NCI-H82 treated with DMSO at 0.1 percent for 48 hours (cell line): ENCODE measurements at regions not wholly inside any gene's neighbourhood (a gene's known extent, or its start where the extent isn't known, plus 50 kb on each side); places are given as distances from the start of the nearest gene placed in this dataset.
"Not testable (repeated sequence)": the region's sequence is repeated elsewhere in the genome, so short reads cannot be mapped to it uniquely, and the experiment has no call there.

Source experiments
- DNase-seq: peaks from one replicate; lab custom pipeline; 2025; ENCODE audit not compliant: unreplicated experiment; lab: John Stamatoyannopoulos, UW

- no peak for DNase-seq
Measured at GRCh38 chr20:7155794-7156193, 388.3 kb downstream of the BMP2 start.

- no peak for DNase-seq
Measured at GRCh38 chr20:7159903-7160302, 392.4 kb downstream of the BMP2 start.

GRCh38 chr20:7161690-7162089 is 394.2 kb downstream of the BMP2 start:
- no peak for DNase-seq

DNA sequence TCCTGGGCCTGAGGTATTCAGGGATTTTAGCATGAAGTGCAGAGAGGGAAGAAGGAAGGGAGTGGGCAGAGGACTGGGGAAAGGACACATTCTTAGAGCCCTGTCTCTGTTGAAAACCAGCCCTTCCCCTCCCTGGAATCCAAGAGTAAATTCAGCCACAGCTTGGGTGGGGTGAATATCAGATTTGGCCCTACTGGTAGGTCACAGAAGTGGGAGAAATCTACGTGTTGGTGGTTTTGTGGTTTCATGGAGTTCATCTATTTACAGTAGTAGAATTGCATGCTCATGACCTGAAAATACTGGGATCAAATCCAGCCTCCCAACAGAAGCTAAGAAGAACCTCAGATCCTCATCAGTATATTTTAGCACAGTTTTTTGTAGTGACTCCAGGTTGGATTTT is 404.4 kb downstream of the BMP2 start:
- no peak for DNase-seq

- DNase-seq, result no peak
Measured at GRCh38 chr20:7174554-7174953, 407.1 kb downstream of the BMP2 start.

DNA sequence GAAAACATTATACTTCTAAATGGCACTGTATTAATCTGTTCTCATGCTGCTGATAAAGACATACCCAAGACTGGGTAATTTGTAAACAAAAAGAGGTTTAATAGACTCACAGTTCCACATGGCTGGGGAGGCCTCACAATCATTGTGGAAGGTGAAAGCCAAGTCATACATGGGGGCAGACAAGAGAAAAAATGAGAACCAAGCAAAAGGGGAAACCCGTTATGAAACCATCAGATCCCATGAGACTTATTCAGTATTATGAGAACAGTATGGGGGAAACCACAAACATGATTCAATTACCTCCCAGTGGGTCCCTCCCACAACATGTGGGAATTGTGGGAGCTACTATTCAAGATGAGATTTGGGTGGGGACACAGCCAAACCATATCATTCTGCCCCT is 408.3 kb downstream of the BMP2 start:
- not testable (repeated sequence) for DNase-seq

DNA sequence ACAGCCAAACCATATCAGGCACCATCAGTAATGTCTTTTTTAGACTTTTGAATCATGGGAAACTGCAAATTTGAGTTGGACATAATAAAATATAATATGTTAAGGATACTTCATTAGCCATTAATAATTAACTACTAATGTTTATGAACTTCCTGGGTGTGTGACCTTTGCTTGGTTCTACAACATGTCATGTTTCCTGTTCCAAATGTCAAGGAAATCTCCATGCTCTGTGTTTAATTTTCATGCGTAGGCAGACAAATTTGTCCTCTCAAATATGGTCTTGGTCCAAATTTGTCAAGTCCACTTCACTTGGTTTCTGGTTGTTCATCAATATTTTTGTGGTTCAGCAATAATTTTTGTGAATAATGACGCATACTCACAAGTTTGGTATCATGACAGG is 410.5 kb downstream of the BMP2 start:
- no peak for DNase-seq

- DNase-seq, result no peak
Measured at GRCh38 chr20:7180256-7181045, 413.0 kb downstream of the BMP2 start.

DNA sequence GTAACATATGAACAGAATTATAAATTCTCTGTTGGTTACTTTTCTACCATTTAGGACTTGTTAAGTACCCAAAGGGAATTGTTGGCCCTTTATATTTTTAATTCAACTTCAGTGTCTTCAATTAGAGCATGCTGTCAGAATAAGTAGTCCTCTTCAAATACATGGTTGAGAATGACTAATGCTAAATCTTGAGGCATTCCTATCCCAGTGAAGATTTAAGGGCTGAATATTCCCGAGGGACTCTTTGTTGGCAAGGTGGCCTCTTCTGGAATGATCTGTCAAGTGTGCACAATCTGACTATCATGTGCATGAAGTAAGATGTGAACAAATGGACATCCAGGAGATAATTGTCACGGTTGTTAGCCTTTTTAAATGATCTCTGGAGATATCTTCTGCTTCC is 421.7 kb downstream of the BMP2 start:
- DNase-seq, result no peak

GRCh38 chr20:7193681-7194080 is 426.2 kb downstream of the BMP2 start:
- no peak for DNase-seq

- no peak for DNase-seq
Measured at GRCh38 chr20:7195704-7196103, 428.2 kb downstream of the BMP2 start.

DNA sequence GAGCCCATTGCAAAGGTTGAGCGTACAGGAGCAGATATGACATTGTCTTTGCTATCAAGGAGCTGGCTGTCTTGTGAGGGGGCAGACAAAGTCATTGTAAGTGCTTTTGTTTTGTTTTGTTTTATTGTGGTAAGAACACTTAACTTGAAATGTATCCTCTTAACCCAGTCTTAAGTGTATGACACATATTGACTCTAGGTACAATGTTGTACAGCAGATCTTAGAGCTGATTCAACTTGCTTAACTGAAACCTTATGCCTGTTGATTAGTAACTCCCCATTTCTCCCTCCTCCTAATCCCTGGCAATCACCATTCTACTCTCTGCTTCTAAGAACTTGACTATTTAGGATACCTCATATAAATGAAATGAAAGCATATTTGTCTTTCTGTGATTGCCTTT is 429.0 kb downstream of the BMP2 start:
- no peak for DNase-seq

- DNase-seq, result no peak
Measured at GRCh38 chr20:7199861-7200260, 432.4 kb downstream of the BMP2 start.

DNA sequence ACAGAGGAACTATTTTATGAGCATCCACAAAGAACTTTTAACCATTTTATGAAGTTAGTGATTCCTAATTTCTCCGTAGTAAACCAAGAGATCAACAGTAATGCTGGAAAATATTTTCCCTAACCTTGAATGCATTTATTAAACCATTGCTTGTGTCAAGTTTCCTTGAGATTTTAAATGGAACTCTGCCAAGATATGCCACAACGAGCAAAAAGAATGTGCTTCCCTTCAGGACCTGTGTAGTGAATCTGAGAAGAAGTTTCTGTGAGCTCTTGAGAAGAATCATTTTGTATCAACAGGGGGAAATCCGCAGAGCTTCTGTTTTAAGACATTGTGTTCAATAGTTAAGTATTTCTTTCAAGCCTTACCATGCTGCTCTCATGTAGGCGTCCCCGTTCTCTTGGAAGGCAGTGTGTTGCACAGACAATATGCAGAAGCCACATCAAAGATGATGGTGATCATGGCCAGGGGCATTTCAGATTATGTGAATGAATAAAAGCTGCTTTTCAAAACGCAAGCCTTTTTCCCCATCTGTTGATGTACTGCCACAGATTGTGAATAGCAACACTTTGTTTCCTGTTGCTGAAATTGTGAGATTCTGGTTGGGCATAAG is 439.8 kb downstream of the BMP2 start:
- DNase-seq, result no peak

GRCh38 chr20:7210910-7211309 is 443.4 kb downstream of the BMP2 start:
- no peak for DNase-seq

DNA sequence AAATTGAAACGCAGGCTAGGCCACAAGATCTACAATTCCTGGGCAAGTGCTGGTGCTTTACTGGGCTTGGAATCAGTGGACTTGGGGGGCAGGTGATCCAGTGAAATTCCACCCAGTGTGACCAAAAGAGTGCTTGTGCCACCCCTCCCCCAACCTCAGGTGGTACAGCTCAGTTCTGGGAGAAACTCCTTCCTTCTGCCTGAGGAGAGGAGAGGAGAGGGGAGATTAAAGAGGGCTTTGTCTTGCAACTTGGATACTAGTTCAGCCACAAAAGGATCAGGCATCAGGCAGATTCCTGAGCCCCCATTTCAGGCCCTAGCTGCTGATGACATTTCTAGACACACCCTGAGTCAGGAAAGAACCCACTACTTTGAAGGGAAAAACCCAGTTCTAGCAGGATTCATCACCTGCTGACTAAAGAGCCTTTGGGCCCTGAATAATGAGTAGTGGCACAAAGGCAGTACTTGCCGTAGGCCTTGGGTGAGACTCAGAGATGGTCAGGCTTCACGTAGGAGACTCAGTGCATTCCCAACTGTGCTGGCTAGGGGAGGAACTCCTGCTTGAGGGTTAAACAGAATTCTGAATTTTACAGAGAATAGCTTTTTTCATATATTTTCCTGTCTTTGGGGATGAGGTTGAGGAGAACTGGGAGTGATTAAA is 446.7 kb downstream of the BMP2 start:
- no peak for DNase-seq

DNA sequence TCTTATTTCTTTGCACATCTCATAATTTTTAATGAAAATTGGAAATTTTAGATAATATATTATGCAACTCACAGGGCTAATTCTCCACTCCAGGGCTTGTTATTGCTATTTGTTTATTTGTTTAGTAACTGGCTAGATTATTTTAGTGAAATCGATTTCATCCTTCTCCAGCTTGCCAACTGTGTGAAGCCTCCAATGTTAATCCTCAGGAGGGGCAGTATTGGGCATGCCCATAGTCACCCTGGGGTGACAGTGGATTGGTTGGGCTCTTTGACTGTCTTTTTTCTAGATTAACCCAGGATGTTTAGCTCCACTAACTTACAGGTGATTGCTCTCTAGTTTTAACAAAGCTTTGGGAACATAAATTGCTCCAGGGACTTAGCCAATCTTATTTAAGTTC is 450.1 kb downstream of the BMP2 start:
- no peak for DNase-seq

- no peak for DNase-seq
Measured at GRCh38 chr20:7220755-7221154, 453.3 kb downstream of the BMP2 start.

- DNase-seq, result no peak
Measured at GRCh38 chr20:7226156-7226555, 458.7 kb downstream of the BMP2 start.

DNA sequence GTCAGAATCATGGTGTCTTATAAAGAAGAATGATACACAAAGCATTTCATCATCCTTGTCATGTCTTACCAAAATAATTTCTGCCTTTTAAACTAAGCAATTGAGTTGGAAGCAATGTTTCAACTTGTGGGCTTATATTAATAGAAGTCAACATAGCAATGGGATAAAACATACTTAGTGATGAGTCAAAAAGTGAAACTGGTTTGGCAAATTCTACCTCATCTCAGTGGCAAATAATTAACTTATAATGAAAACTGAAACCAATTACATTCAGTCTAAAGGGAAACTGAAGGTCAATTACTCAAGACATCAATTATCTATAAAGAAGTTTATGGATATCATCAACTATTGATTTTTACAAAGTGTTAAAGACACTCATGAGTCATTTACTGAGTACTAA is 463.8 kb downstream of the BMP2 start:
- DNase-seq, result no peak

DNA sequence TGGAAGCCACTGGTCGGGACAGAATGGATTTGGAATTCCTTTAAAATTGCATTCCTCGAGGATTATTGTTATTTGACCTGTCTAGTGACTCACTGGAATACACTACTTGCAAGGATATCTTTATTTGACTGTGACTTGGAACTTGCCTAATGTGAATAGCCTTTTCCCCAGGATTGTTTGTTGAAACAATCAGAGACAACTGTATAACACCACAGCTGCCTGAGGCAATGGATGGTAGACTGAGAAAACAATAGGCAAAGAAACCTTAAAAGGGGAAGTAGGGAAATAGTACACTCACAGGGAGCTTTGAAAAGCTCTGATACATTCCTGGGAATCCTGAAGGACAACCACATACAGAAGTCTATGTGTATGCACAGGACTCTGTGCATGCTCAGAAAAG is 465.3 kb downstream of the BMP2 start:
- no peak for DNase-seq

DNA sequence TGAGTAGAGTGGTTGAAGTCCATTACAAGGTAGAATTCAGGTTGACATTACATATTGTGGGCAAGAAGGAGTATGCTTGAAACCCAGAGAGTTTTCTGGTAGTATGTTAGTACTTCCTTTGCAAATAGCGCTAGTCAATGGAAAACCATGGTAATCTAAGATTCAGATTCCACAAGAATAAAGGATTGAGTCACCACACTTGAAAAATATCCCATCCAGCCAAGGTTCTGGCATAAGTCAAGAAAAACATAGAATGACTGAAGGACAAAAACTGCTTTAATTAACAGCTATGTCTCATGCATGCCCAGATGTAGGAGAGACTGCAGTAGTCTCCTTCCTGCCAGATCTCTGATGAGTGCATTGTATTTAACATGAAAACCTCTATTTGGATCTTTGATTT is 469.8 kb downstream of the BMP2 start:
- no peak for DNase-seq
